ENCODE measurements at regions not wholly inside any gene's neighbourhood (a gene's known extent, or its start where the extent isn't known, plus 50 kb on each side); places are given as distances from the start of the nearest gene placed in this dataset.

DNA sequence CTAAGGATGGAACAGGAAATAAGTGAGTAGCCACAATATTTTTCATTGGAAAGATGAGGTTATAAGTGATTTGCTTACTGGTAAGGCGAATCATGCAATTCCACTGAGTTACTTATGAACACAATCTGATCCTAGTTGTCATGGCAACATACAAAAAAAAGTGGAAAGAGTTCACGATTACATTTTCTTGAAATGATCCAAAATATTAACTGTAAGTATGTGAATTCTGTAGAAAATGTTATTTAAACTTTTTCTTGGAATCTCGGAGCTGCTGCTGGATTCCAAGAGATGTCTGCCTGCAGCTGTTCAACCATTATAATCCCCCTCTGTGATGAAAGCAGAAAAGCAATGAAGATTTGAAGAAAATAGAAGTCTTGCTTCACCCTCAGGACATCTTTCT lies 120.5 kb downstream of the KBTBD8 start:
- TF ChIP-seq, protein P1, sequence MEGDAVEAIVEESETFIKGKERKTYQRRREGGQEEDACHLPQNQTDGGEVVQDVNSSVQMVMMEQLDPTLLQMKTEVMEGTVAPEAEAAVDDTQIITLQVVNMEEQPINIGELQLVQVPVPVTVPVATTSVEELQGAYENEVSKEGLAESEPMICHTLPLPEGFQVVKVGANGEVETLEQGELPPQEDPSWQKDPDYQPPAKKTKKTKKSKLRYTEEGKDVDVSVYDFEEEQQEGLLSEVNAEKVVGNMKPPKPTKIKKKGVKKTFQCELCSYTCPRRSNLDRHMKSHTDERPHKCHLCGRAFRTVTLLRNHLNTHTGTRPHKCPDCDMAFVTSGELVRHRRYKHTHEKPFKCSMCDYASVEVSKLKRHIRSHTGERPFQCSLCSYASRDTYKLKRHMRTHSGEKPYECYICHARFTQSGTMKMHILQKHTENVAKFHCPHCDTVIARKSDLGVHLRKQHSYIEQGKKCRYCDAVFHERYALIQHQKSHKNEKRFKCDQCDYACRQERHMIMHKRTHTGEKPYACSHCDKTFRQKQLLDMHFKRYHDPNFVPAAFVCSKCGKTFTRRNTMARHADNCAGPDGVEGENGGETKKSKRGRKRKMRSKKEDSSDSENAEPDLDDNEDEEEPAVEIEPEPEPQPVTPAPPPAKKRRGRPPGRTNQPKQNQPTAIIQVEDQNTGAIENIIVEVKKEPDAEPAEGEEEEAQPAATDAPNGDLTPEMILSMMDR (IDR thresholded peaks at IDR 0.05; ENCODE audit: insufficient read depth, low read length, missing control alignments), result no peak
- no peak for DNase-seq (ENCODE audit: low read depth, low spot score)
- H3K4me3 ChIP-seq (ENCODE audit: low read depth, low read length), result no peak overlapping the region
- CTCF ChIA-PET, result no interaction called here
- POLR2A ChIA-PET, result no interaction called here

DNA sequence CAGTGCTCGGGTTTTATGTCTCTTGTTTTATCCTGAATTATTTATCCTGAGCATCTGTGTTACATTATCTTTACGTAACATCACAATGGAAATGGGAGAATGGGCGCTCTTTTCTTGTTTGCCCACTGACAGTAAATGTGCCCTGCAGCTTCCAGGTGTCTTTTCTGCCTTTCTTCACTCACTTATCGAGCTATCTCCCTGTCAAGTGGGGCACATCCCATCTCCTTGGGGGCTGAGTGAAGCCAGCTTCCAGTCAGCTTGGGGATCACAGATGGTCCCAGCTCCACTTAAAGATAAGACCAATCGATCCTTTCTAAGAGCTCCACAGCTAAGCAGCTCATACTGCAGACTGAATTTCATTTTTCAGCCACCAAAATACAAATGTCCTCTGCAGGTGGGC lies 125.8 kb downstream of the KBTBD8 start:
- CTCF ChIA-PET, result interaction anchor here (0.8 to 1.0 kb wide), 3 partner anchors 10 to 15 kb away, joined by 3 to 6 read pairs (median 4); no protein-coding TSS in a partner anchor

DNA sequence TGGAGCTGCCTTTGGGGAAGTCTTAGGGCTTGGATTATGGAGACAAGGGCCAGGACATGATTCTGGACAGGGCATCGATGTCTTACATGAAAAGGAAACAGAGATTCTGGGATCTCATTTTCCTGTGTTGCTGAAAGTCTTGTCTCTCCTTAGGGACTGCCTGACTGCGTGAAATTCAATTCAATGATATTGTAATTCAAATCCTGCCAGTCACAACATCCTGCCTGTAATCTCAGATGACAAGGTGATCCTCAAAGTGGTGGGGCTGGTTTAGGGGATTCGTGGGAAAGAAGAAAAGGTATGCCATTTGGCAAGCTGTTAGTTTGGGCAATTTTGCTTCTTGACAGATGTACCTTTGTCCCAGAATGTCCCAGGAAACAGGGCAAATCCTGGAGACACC lies 129.1 kb downstream of the KBTBD8 start:
- CTCF ChIA-PET, result interaction anchor here (3.8 kb wide), 1 partner anchor 14 kb away, joined by 19 read pairs; no protein-coding TSS in a partner anchor
- no peak overlapping the region for H3K4me3 ChIP-seq (ENCODE audit: low read depth, low read length)
- POLR2A ChIA-PET, result no interaction called here
- DNase-seq (ENCODE audit: low read depth, low spot score), result no peak
- TF ChIP-seq, protein P1 (IDR thresholded peaks at IDR 0.05; ENCODE audit: insufficient read depth, low read length, missing control alignments), result no peak

More for the DNA sequence above, 125.8 kb downstream of the KBTBD8 start:
- TF ChIP-seq, protein P1 (IDR thresholded peaks at IDR 0.05; ENCODE audit: insufficient read depth, low read length, missing control alignments), result no peak
- no peak overlapping the region for H3K4me3 ChIP-seq (ENCODE audit: low read depth, low read length)
- POLR2A ChIA-PET, result no interaction called here
- no peak for DNase-seq (ENCODE audit: low read depth, low spot score)

DNA sequence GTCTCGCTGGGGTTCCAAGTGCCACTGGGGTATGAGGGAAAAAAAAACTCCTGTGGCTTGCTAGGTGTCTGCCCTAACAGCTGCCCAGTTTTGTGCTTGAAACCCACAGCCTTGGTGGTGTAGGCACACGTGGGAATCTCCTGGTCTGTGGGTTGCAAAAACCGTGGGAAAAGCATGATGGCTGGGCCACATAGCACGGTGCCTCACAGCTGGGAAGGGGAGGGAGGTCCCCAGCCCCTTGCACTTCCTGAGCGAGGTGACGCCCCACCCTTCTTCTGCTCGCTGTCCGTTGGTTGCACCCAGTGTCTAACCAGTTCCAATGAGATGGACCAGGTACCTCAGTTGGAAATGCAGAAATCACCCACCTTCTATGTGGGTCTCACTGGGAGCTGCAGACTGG lies 144.3 kb downstream of the KBTBD8 start:
- TF ChIP-seq, protein P1 (IDR thresholded peaks at IDR 0.05; ENCODE audit: insufficient read depth, low read length, missing control alignments), result no peak
- POLR2A ChIA-PET, result no interaction called here
- CTCF ChIA-PET, result no interaction called here
- DNase-seq (ENCODE audit: low read depth, low spot score), result no peak
- no peak overlapping the region for H3K4me3 ChIP-seq (ENCODE audit: low read depth, low read length)

DNA sequence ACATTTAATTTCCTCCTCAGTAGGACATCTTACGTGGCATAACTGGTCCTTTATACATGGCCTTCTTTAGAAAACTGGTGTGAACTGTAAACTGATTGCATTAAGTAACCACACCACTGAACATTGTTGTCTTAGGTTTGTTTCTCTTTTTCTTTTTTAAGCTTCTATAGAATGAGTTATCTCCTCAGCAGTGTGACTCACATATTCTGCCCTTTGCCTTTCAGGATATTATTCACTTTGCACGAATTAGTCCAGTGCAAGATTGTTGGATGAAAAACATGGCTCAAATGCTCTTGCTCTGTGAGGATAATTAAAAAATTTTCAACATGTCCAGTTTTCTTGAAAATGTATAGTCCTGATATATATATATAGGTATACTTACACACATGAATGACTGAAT lies 147.6 kb downstream of the KBTBD8 start:
- no peak overlapping the region for H3K4me3 ChIP-seq (ENCODE audit: low read depth, low read length)
- ChIA-PET CTCF (no interaction called here), POLR2A (no interaction called here)
- TF ChIP-seq, protein P1 (IDR thresholded peaks at IDR 0.05; ENCODE audit: insufficient read depth, low read length, missing control alignments), result no peak
- DNase-seq (ENCODE audit: low read depth, low spot score), result no peak

DNA sequence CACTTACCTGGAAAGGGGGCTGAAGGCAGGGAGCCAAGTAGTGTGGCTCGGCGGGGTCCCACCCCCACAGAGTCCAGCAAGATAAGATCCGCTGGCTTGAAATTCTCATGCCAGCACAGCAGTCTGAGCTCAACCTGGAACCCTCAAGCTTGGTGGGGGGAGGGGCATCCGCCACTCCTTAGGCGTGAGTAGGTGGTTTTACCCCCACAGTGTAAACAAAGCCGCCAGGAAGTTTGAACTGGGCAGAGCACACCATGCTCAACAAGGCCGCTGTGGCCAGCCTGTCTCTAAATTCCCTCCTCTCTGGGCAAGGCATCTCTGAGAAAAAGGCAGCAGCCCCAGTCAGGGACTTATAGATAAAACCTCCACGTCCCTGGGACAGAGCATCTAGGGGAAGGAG lies 156.3 kb downstream of the KBTBD8 start:
- H3K4me3 ChIP-seq (ENCODE audit: low read depth, low read length), result no peak overlapping the region
- TF ChIP-seq, protein P1 (IDR thresholded peaks at IDR 0.05; ENCODE audit: insufficient read depth, low read length, missing control alignments), result no peak
- POLR2A ChIA-PET, result no interaction called here
- no peak for DNase-seq (ENCODE audit: low read depth, low spot score)
- CTCF ChIA-PET, result no interaction called here
